GM21381 (cell line): ENCODE measurements at regions not wholly inside any gene's neighbourhood (a gene's known extent, or its start where the extent isn't known, plus 50 kb on each side); places are given as distances from the start of the nearest gene placed in this dataset.
A peak's percentile ranks its signal among the peaks of the same experiment; 100 is the strongest.

Source experiments
- ATAC-seq: cut with Tn5 transposase; IDR thresholded peaks from one replicate; pipeline ENCODE4 v1.9.1; 2021; ENCODE audit warnings: mild to moderate bottlenecking, moderate library complexity; ENCODE audit not compliant: unreplicated experiment

DNA sequence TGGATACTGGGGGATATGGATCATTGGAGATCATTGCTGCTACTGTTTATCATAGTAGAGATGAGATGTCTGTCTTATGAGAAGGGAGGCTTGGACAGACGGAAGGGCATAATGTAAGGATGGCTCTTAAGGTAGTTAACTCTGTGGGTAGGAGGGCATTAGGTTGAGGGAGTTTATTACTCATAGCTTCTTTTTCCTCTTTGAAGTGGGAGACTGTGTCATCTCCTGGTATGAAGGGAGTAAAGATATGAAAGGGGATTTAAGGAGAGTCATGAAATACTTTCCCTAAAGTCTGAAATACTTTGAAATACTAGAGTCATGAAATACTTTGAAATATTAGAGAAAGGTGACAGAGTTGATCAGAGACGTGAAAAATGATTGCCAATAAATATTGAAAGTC lies 255.5 kb upstream of the PITX2 start:
- no peak for ATAC-seq

DNA sequence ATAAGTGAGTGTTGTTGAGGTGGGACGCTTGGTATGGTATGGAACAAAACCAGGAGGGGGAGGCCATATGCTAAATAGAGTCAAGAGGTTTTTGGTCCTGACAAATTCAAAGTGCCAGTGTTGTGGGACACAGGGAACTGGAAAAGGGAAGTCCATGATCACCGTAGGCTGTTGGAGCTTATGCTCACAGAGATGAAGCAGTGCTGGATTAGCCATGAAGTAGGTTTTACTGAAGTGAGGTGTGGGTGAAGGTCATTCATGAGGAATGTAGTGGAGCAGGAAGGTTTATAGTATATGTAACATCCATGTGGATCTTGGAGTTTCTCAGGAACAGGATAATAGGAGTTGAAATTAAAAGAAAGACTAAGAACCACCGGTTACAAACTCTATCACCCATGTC lies 256.1 kb upstream of the PITX2 start:
- ATAC-seq: no peak

DNA sequence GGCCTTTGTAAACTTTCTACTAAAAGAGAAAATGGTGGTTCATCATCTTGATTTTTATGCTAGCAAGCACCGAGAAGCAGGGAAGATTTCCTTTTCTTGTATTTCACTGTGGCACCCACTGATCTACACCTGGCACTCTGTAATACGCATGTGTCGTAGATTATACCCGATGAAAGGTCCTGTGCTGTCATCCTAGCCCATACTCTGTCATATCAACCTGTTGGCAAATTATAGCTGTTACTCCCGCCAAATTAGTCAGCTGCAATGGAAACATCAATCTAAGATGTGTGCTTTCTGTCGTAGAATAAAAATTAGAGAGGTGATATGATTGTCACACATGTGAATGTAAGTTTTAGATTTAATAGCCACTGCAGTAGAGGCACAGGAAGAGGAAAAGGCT lies 263.4 kb upstream of the PITX2 start:
- ATAC-seq: no peak

DNA sequence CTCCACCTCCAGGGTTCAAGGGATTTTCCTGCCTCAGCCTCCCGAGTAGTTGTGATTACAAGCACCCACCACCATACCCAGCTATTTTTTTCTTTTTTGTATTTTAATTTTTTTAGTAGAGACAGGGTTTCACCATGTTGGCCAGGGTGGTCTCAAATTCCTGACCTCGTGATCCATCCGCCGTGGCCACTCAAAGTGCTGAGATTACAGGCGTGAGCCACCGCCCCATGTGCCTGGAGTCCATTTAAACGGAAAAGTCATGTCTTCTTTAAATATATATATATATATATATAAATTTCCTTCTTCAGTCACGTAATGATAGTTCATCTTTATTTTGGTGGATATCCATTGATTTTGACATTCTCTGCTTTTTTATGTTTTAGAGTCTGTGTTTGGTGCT lies 264.0 kb upstream of the PITX2 start:
- ATAC-seq: no peak

DNA sequence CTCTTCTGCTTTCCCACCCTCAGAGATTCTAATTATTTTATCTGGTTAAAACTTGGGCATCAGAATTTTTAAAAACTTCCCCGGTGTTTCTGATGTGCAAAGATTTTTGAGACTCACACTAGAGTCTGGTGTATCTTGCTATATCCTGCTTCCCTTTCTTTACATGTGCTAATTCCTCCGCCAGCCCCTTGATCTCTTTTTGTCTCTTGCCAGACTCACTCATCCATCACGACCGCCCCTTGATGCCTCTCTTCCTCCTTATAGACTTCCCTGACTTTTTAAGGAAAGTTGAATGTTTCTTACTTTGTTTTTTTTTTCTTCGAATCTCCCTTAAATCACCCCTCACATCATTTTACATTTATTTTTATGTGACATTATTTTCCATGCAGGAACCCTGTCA lies 274.9 kb upstream of the PITX2 start:
- no peak for ATAC-seq

DNA sequence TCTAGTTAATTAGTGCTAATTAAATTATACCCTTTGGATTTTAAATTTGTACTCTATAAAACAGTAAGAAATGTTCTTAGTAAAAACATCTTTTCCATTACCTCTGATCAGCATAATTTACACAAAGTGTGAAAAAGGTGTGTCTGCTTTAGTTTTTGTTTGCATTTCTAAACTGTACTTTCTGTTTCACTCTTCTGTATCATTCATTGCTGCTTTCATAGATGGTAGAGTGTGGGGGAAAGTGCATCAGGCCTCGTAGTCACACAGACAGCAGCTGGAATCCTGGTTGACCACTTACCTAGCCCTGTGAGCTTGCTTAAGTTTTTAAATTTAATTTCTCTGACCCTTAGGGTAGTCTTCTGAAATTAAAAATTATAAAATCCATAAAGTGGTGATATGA lies 275.4 kb upstream of the PITX2 start:
- ATAC-seq: peak; percentile 82

DNA sequence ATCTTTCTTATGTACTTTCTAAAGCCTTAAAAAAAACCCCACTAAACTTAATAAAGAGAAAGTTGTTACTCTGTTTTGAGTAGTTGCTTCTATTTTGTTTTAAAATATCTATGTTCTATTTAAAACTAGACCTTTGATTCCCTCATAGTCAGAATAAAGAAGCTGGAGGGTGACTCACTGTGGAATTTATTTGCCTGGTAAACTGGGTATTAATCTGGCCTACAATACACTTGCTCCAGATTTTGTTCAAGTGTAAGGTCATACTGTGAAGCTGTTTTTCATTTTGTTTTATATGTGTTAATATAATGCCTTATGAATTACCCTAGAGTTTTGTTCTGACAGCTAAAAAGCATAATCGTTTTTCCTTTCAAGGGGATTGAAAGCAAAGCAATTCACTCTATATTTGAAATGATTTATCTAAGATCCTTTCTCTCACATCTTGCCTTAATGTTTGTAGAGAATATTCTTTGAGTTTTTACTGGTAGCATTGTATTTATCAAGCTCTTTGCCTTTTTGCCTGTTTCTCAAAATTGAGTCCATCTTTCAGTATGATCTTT lies 277.4 kb upstream of the PITX2 start:
- no peak for ATAC-seq

DNA sequence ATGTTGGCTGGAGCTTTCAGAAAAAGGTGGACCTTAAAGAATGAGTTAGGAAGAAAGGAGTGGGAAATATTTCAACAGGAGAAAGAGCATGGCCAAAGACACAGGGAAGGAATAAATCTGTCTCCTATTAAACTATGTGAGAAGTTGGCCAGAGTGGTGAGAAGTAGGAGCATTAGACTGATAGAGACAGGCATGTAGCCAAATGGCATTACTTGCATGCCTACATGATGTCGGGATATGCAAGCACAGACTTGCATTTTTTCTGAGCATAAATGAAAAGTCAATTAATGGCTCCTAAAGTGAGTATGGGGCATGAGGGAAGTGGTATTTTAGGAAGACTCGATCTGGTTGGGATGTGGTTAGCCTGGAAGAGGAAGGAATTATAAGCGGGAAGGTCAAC lies 279.6 kb upstream of the PITX2 start:
- ATAC-seq: no peak

DNA sequence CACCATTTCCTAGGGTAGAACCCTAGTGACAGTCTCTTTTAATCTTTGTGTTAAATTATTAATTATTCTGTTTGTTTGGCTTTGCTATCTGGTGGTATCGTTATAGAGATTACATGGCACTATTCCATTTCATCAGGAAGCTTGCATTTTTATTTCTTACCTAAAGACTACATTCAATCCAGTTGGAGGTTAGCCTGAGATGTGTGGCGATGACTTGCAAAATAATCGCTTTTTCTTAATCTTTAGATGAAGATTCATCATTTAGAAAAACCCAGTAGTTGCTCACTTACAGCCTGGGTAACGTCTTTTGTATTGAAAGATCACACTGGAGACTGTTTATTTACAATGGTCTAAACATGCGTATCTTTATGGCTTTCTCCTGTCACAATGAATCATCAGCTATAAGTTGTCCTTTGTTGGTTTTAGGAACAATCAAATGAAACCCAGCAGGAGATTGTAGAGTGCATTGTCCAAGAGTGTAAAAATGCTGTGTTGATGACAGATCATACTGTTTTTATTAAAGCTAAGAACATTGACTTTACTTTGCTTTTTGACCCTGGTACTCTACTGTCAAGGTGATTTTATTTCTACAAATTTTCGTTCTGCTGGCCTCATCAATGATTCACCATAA lies 281.7 kb upstream of the PITX2 start:
- ATAC-seq: no peak

DNA sequence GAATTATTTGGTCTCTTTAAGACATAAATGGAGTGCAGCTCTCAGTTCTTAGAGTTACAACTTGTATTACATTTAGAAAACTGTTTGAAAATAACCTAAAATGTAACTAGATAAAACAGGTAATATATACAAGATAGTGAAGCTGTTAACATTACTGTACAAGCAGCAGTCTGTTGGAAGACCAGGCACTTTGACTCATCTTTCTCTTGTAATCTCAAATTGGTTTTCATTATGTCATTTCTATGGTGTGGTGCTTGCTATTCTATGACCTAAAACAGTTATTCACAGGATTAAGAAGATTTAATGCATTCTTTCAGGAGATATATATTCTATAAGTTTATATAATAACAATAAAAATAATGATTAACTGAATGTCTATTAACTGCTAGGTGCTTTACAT lies 282.5 kb upstream of the PITX2 start:
- ATAC-seq: no peak

DNA sequence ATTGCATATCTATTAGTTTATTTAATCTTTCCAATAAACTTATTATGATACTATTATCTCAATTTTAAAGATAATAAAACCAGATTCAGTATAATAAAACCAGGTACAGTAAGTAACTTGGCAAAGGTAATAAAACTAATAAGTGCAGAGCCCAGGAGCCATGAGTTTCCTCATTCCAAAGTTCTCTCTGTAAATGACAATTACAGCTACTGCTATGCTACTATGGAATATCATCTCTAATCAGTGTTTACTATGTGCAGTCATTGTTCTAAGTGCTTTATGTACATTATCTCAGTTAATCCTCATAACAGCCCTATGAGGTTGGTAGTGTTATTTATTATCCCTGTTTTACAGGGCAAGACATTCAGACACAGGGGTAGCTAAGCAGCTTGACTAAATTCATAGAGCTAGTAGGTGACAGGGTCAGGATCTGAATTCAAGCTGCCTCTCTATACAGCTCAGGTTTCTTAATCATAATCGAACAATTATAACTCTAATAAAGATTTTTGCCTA lies 285.0 kb upstream of the PITX2 start:
- ATAC-seq: no peak

DNA sequence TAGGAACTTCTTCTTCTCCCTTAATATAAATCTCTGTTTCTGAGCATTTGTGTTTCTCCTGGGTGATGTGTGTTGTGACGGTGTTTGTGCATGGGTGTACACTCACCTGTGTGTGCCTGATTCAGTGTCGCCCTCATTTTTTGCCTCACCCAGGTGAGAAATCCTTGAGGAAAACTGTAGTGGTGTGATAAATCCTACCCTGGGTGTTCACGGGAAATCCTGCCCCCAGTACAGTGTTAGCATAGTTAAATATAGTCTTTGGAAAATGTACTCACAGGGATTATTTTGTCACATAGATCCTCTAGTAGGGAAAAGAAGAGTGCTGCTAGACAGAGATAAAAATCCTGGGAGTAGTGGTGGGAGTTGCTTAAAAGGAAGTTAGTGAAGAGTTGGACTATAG lies 291.9 kb upstream of the PITX2 start:
- no peak for ATAC-seq

DNA sequence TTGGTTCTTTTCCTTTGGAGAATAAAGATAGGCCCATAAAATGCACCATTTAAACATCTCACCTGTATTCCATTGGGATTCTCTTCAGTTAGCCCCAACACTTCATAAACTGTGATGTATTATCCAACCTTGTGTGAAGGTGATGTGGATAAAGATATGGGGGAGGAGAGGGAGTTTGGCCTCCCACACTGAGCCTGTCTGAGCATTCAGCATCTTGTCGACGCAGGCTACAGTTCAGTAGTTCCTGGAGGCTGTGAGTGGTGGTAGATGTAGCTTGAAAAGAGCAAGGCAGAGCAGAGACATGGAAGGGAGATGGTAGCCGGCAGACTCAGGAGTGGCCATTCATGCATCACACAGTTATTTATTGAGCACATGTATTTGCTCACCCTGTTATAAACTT lies 292.4 kb upstream of the PITX2 start:
- ATAC-seq: no peak

DNA sequence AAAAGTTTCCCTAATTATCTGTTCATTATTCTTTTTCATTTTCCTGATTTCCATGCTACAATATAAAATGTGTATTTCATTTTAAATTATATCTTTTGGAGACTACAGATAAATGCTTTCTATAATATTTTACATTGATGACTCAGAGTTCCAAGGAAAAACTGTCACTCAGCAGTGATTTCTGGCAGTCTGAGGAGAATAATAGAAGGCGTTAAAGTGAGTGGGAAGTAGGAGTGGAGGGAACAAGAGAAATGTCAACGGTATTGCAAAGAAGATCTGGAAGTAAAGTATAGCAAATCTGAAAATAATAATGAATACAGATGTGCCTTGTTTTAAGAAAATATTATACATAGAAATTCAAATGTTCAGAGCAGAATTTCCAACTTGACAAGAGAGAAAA lies 293.6 kb upstream of the PITX2 start:
- ATAC-seq: no peak

DNA sequence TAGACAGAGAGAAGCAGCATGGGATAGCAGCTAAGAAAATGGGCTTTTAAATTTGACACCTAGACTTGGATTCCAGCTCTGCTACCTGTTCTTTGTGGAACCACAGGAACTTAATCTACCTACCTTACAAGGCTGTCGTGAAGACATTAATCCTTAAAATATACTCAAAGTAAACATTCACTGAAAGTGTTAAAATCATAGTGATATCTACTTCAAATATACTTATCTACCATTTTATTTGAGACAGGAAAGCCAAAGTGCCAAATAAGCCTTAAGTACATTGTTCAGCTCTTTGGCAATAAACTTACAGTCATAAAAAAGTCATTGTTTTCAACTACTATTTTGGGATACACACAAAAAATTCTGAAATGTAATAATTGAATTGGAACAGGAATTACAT lies 295.0 kb upstream of the PITX2 start:
- ATAC-seq: no peak

DNA sequence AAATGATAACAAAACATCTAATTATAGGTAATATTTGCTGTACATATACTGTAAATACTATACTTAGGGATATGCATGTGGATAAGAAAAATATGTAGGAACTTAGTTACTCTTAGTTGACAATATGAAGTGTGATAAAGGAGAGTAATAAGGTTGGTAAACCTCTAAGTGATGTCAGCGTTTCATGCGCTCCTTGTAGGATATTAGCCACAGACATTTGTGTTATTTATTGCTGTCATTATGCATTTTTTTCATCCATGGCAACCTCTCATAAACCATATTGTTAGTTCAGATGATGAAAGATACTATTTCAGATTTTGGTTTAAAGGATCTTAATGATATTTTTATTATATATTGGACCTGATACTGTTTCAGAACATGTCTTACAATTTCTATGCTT lies 298.1 kb upstream of the PITX2 start:
- ATAC-seq: no peak

DNA sequence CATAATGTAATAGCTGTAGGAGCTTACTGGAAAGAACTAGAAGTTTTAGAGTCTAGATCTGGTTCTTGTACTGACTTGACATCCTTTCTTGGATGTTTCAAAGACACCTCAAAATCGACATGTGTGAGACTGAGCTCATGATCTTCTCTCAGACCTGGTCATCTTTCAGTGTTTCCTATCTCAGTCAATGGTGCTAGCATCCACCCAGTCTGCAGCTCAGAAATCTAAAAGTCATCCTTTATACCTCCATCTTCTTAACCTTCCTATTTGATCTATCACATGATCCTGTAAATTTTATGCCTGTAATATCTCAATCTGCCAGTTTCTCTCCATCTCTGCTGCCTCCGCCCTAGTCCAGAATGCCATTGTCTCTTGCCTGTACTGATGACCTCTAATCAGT lies 301.9 kb upstream of the PITX2 start:
- ATAC-seq: no peak

DNA sequence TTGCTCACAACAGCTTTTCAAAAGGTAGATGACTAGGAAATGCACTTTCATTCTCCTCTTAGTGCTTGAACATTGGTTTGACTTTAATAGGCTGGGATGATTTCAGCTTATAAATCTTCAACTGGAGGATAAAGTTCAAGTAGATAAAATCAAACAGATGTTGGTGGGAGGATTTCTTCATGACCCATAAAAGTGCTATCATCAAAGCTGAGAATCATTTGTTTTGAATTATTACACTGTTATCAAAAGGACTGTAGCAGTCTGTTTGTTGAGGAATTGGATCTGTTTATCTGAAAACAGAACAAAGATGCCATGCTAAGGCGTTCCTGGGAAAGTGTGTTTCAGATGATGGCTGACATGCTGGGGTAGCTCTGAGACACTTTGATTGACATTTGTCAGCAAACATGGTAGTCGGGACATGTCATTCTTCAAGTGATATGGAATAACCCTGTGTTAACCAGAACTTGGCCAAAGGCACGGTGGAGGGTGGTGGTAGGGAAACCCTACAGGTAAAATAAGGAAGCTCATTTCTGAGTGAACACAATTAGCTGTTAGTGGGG lies 304.0 kb upstream of the PITX2 start:
- ATAC-seq: no peak

DNA sequence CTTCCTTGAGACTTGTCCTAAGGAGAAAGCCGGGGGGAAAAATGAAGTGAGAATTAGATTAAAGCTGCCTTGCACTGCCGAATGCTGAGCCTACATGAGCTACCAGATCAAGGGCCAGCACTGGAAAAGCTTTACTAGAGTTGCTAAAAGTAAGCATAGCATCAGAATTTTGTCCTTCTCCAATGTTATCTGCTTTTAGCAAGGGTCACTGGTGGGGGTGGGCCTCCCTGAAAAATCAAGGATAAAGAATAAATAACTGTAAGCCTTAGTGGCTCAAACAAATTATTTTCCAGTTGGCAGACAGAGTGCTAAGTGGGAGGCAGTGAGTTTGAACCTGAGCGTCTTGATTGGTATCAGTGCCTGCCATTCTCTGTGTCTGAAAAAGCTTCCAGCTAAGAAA lies 310.5 kb upstream of the PITX2 start:
- no peak for ATAC-seq

DNA sequence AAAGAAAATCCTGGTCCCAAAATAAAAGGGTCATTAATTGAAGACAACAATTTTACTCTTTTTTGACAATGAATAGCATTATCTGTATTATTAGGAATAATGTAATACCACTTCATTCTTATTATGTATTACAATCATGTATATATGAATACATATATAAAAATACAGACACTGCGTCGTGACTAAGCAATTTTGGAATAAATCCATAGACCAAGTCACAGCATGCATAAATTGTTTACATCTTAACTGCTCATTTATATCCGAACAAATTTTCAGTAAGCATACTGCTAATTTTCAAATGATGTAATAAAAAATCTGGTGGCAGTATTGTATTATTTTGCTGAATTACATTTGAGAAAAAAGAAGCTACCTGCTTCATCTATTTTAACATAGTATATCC lies 321.6 kb upstream of the PITX2 start:
- ATAC-seq: no peak

DNA sequence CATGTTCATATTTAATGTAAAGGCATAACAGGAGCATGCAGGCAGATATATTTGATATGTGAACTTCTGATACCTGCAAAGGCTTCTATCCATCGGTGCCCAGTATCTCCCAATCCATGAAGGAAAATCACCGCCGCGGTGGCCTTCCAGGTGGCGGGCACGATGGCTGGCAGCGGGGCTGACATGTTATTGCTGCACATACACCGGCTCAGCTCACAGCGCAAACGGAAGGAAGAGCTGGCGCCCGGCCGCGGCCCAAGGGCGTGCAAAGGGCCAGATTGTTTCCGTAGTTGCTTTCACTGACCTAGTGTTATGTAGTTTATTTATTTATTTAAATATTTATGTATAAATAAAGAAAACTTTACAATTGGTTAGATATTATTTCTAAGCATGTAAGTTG lies 322.7 kb upstream of the PITX2 start:
- ATAC-seq: no peak

DNA sequence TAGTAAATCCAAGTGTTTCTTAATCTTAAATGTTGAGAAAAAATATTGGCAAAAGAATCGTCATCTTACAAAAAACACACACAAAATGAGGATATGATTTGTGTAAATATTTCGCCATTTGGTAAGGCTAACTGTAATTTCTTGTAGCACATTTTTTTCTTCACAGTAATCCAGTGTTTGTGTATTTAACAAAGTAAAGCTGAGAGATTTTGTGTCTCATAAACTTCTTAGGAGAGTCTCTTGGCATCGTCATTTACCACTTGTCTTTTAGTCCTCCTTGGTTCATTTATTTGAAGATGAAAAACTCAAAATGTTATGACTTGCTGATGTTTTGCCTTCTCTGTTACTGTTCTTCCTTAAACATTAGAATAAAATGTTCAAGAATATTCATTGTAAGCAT lies 326.7 kb upstream of the PITX2 start:
- ATAC-seq: no peak

DNA sequence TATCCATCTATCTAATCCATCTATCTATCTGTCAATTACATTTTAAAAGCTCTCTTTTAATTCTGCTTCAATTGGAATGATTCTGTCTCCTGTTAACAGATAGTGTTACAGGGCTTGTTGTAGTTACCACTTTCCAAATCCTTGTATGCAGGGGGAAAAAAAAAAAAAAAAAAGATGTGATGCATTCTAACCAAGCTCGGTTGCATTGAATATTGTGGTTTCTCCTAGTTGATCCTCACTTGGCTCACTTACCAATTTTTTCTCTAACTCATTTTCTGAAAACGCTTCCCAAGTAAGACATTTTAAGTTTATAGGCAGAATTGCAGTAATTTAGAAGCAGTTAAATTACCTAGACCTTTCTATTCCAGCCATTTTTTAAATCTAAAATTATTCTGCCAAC lies 327.9 kb upstream of the PITX2 start:
- no peak for ATAC-seq
